SK-N-SH (cell line): ENCODE measurements at regions not wholly inside any gene's neighbourhood (a gene's known extent, or its start where the extent isn't known, plus 50 kb on each side); places are given as distances from the start of the nearest gene placed in this dataset.

Experiments used
- CTCF ChIA-PET: fragments of 300-600, 350-600 bp; formaldehyde crosslinking; extraction: SDS; loops from one replicate; lab custom pipeline; 2021; lab: Yijun Ruan, JAX
- POLR2A ChIA-PET: fragments of 350-600 bp; sonication (Branson Sonifier 250); formaldehyde crosslinking; extraction: SDS; loops from one replicate; lab custom pipeline; 2020; ENCODE audit warnings: antibody characterized with exemption, inconsistent platforms; lab: Yijun Ruan, JAX
- DNase-seq: peaks from one replicate; pipeline ENCODE4 v3.0.0; 2012
- H2AFZ ChIP-seq: fragments of 200-600 bp; sonication (generic); 2 replicates; pipeline ENCODE4 v1.8.1; 2016; ENCODE audit warnings: antibody characterized with exemption, mild to moderate bottlenecking, low read depth
- H3F3A ChIP-seq: fragments of 200-600 bp; sonication (generic); replicated peaks from 2 replicates; pipeline ENCODE3; 2016; ENCODE audit warnings: antibody characterized with exemption, mild to moderate bottlenecking; ENCODE audit not compliant: insufficient read depth
- H3K27ac ChIP-seq, 2 experiments: fragments of 200-500 bp in 1 of 2; fragments of 200-600 bp in 1 of 2; sonication (Bioruptor generic) in 1 of 2; sonication (generic), shearing (Covaris generic) in 1 of 2; 2 replicates each; pipeline versions ENCODE4 v1.5.1 to v1.6.1; 2014 to 2016; ENCODE audit warnings: low read depth in 2 of 2, inconsistent platforms in 1 of 2, low read length in 1 of 2, mild to moderate bottlenecking in 1 of 2, mixed read lengths in 1 of 2
- H3K27me3 ChIP-seq: fragments of 200-600 bp; sonication (generic), shearing (Covaris generic); 2 replicates; pipeline ENCODE4 v1.6.1; 2016; ENCODE audit warnings: mixed run types; ENCODE audit not compliant: insufficient read depth
- H3K36me3 ChIP-seq, 2 experiments: fragments of 200-500 bp in 1 of 2; fragments of 200-600 bp in 1 of 2; sonication (Bioruptor generic) in 1 of 2; sonication (generic) in 1 of 2; replicated peaks in 1 of 2; 2 replicates each; pipeline versions ENCODE3 to v1.5.1; 2014 to 2016; ENCODE audit warnings: low read length in 1 of 2, mild to moderate bottlenecking in 1 of 2; ENCODE audit not compliant: insufficient read depth in 2 of 2, control insufficient read depth in 1 of 2
- H3K4me1 ChIP-seq, 2 experiments: fragments of 200-500 bp in 1 of 2; fragments of 200-600 bp in 1 of 2; sonication (Bioruptor generic) in 1 of 2; sonication (generic), shearing (Covaris generic) in 1 of 2; 2 replicates each; pipeline versions ENCODE4 v1.5.1 to v1.6.1; 2014 to 2016; ENCODE audit warnings: low read depth in 1 of 2, low read length in 1 of 2, mixed run types in 1 of 2; ENCODE audit not compliant: insufficient read depth in 2 of 2, control insufficient read depth in 1 of 2
- H3K4me2 ChIP-seq: fragments of 200-600 bp; sonication (generic), shearing (Covaris generic); 2 replicates; pipeline ENCODE4 v1.6.1; 2017; ENCODE audit warnings: mixed run types
- H3K4me3 ChIP-seq, 2 experiments: fragments of 200-500 bp in 1 of 2; fragments of 200-600 bp in 1 of 2; sonication (Bioruptor generic) in 1 of 2; sonication (generic), shearing (Covaris generic) in 1 of 2; 2 replicates each; pipeline versions ENCODE4 v1.5.1 to v1.8.1; 2014 to 2016; ENCODE audit warnings: low read depth in 2 of 2, inconsistent platforms in 1 of 2, low read length in 1 of 2, mild to moderate bottlenecking in 1 of 2, mixed read lengths in 1 of 2, moderate library complexity in 1 of 2
- H3K79me2 ChIP-seq: fragments of 200-600 bp; sonication (generic); 2 replicates; pipeline ENCODE4 v1.8.1; 2017; ENCODE audit warnings: mild to moderate bottlenecking; ENCODE audit not compliant: insufficient read depth
- H3K9ac ChIP-seq: fragments of 200-600 bp; sonication (generic); 2 replicates; pipeline ENCODE4 v1.6.1; 2017; ENCODE audit warnings: mixed run types
- H3K9me2 ChIP-seq: fragments of 200-600 bp; sonication (generic); 2 replicates; pipeline ENCODE4 v1.6.1; 2017; ENCODE audit warnings: mixed run types
- H3K9me3 ChIP-seq: fragments of 200-600 bp; sonication (generic); 2 replicates; pipeline ENCODE4 v1.6.1; 2017; ENCODE audit warnings: mixed run types, mild to moderate bottlenecking, moderate library complexity
- H4K20me1 ChIP-seq: fragments of 200-600 bp; sonication (generic); 2 replicates; pipeline ENCODE4 v1.6.1; 2017; ENCODE audit warnings: mild to moderate bottlenecking, mixed run types; ENCODE audit not compliant: insufficient read depth
- CHD2 ChIP-seq: fragments of 150-350 bp; IDR thresholded peaks from 2 replicates; pipeline ENCODE4 v1.6.1; 2018; ENCODE audit warnings: low read length; ENCODE audit not compliant: partially characterized antibody
- EZH2phosphoT487 ChIP-seq: fragments of 200-600 bp; sonication (generic); IDR thresholded peaks from 2 replicates; pipeline ENCODE4 v1.6.1; 2017; ENCODE audit warnings: low read depth, mixed run types, mild to moderate bottlenecking, antibody characterized with exemption, moderate library complexity, borderline replicate concordance
- FOSL2 ChIP-seq: IDR thresholded peaks from 2 replicates; pipeline ENCODE4 v1.4.0; 2012; ENCODE audit warnings: low read depth, mild to moderate bottlenecking, moderate library complexity, borderline replicate concordance
- FOXJ3 ChIP-seq: sonication (generic); formaldehyde crosslinking; IDR thresholded peaks from 2 replicates; pipeline ENCODE4 v1.5.1; 2020; ENCODE audit warnings: mild to moderate bottlenecking, missing genetic modification reagents
- GABPA ChIP-seq: IDR thresholded peaks from 2 replicates; pipeline ENCODE4 v1.4.0; 2012; ENCODE audit warnings: low read depth, mild to moderate bottlenecking
- JUND ChIP-seq: IDR thresholded peaks from 2 replicates; pipeline ENCODE4 v1.4.0; 2012
- MEF2A ChIP-seq: IDR thresholded peaks from 2 replicates; pipeline ENCODE4 v1.4.0; 2012; ENCODE audit warnings: low read depth, borderline replicate concordance
- NFIC ChIP-seq: IDR thresholded peaks from 2 replicates; pipeline ENCODE4 v1.4.0; 2012; ENCODE audit warnings: borderline replicate concordance
- NRF1 ChIP-seq: IDR thresholded peaks from 2 replicates; pipeline ENCODE4 v1.6.1; 2012; ENCODE audit warnings: low read depth, mild to moderate bottlenecking, low read length
- POLR2AphosphoS5 ChIP-seq: IDR thresholded peaks from 2 replicates; pipeline ENCODE4 v1.6.1; 2012; ENCODE audit warnings: low read depth, low read length
- RAD21 ChIP-seq: IDR thresholded peaks from 2 replicates; pipeline ENCODE4 v1.6.1; 2012; ENCODE audit warnings: mild to moderate bottlenecking, low read length
- SMC3 ChIP-seq: IDR thresholded peaks from 2 replicates; pipeline ENCODE4 v1.6.1; 2012; ENCODE audit warnings: low read depth, low read length, improper control_type of control experiment
- TEAD4 ChIP-seq: IDR thresholded peaks from 2 replicates; pipeline ENCODE4 v1.4.0; 2012; ENCODE audit warnings: mild to moderate bottlenecking, borderline replicate concordance; ENCODE audit not compliant: insufficient read depth
- YY1 ChIP-seq: IDR thresholded peaks from 2 replicates; pipeline ENCODE4 v1.4.0; 2012; ENCODE audit warnings: low read depth, mild to moderate bottlenecking
- WGBS: methylation state at CpG from one replicate; pipeline ENCODE4 v1.1.6; 2017; ENCODE audit warnings: low lambda C conversion rate; 5-methylcytosine and 5-hydroxymethylcytosine counted together
- TF ChIP-seq, protein P1 (sequence below): fragments of 150-350 bp; IDR thresholded peaks from 2 replicates; pipeline ENCODE4 v1.6.1; 2017; ENCODE audit warnings: antibody characterized with exemption, low read length, low read depth, borderline replicate concordance
- TF ChIP-seq, protein P2 (sequence below): fragments of 200-600 bp; sonication (generic); IDR thresholded peaks from 2 replicates; pipeline ENCODE4 v1.6.1; 2017; ENCODE audit warnings: antibody characterized with exemption, mild to moderate bottlenecking, moderate library complexity
- TF ChIP-seq, protein P3 (sequence below): fragments of 150-350 bp; IDR thresholded peaks from 2 replicates; pipeline ENCODE4 v1.6.1; 2016; ENCODE audit warnings: mild to moderate bottlenecking, low read depth, low read length
- TF ChIP-seq, protein P4 (sequence below): IDR thresholded peaks from 2 replicates; pipeline ENCODE4 v1.4.0; 2012; ENCODE audit warnings: low read depth

DNA sequence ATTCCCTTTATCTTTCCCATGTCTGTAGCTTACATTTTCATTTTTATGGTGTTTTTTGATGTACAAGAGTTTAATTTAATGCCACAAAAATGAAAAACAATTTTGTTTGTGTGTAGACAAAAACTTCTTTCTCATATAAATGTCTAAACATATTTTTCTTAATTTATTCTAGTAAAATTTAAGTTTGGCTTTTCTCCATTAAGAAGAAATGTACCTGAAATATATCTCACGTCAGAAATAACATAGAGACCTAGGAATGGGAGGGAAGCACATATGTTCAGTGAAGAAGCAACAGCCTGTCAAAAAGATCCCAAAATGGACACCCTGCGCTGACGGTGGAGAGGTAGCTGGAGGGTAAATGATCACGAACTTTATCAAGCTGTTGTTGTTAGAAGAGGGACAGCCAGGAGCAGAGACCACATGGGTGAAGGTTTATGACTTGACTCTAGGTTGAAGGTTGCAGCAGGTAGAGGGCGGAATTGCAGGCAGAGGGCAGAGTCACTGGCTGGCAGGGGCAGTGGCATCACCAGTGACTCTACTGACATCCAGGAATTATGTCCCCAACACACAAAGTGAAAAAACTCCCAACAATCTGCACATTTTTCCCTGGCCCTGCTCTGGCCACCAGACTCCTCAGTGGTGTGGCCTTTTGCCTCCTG lies 225.9 kb upstream of the PRSS58 start:
- Histone ChIP-seq H3K9ac (no peak overlapping the region), H3K9me2 (no peaks in the 10 kb centered on the region), H3K27me3 (no peaks in the 10 kb centered on the region; the same call in 1 of the 2 replicates), H3K4me1 (peaks cover 0 to 3% of the 10 kb centered on the region in 2 experiments; a peak in 1 of 4 replicates), H4K20me1 (no peaks in the 10 kb centered on the region), H3F3A (no peaks in the 10 kb centered on the region), H3K9me3 (no peaks in the 10 kb centered on the region), H3K27ac (no peak overlapping the region), H3K4me2 (no peak overlapping the region), H2AFZ (no peak overlapping the region), H3K4me3 (no peak overlapping the region; a peak in 1 of 4 replicates), H3K79me2 (no peaks in the 10 kb centered on the region), H3K36me3 (no peaks in the 10 kb centered on the region)
- CTCF ChIA-PET = interaction anchor here (0.9 to 13.5 kb wide), 33 partner anchors 11 to 385 kb away, joined by 3 to 196 read pairs (median 4); no protein-coding TSS in a partner anchor
- TF ChIP-seq JUND (no peak), MEF2A (no peak)
- no peak for DNase-seq
- POLR2A ChIA-PET = no interaction called here
- WGBS = 37% methylated on average over 5 of the region's 5 CpGs

DNA sequence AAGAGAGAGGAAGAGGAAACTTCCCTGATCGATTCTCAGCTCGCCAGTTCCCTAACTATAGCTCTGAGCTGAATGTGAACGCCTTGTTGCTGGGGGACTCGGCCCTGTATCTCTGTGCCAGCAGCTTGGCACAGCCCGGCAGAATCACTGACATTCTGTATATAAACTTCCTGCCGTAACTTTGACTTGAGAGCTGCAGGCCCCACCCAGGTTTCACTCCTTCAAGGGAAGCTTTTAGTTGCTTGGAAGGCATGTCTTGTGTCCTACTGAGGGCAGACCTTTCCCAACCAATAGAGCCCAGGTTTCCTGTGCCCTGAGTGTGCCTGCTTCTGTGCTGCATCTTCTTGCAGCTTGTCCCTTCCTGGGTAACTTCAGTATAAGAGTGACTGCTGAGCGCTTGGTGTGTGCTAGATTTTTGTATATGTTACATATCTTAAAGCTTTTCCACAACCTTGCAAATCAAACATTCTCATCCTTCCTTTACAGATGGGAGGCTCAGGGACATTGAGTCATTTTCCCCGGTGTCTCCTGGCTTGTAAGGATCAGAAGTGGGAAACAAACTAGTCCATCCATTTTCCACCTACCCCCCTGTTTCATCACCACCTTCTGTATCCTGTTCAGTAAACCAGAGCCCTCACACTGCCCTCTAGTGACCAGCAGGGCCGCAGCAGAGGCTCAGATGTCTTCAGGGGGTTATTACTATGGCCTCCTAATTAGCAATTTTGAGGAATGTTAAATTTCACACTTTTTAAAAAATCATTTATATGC lies 225.2 kb upstream of the PRSS58 start:
- Histone ChIP-seq H3K4me3 (no peak overlapping the region; a peak in 1 of 4 replicates), H3K27ac (no peak overlapping the region), H3K9me3 (no peaks in the 10 kb centered on the region), H3K9ac (no peak overlapping the region), H3F3A (no peaks in the 10 kb centered on the region), H3K27me3 (no peaks in the 10 kb centered on the region; the same call in 1 of the 2 replicates), H3K4me2 (no peak overlapping the region), H3K79me2 (no peaks in the 10 kb centered on the region), H3K36me3 (no peaks in the 10 kb centered on the region), H2AFZ (no peak overlapping the region), H4K20me1 (no peaks in the 10 kb centered on the region), H3K4me1 (peaks cover 0 to 9% of the 10 kb centered on the region in 2 experiments; a peak in 2 of 4 replicates), H3K9me2 (no peaks in the 10 kb centered on the region)
- ChIA-PET POLR2A (no interaction called here), CTCF (interaction anchor here (0.7 to 13.5 kb wide), 45 partner anchors 8 to 385 kb away, joined by 3 to 196 read pairs (median 4); no protein-coding TSS in a partner anchor)
- peak; percentile 55 for DNase-seq
- WGBS = 75% methylated on average over 9 of the region's 9 CpGs
- no peak for TF ChIP-seq GABPA
- peak; percentile 84 for TF ChIP-seq SMC3
- TF ChIP-seq, protein P1, sequence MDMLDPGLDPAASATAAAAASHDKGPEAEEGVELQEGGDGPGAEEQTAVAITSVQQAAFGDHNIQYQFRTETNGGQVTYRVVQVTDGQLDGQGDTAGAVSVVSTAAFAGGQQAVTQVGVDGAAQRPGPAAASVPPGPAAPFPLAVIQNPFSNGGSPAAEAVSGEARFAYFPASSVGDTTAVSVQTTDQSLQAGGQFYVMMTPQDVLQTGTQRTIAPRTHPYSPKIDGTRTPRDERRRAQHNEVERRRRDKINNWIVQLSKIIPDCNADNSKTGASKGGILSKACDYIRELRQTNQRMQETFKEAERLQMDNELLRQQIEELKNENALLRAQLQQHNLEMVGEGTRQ = no peak
- peak; percentile 25; the same call in 1 of the 2 replicates for TF ChIP-seq NRF1
- TF ChIP-seq, protein P2, sequence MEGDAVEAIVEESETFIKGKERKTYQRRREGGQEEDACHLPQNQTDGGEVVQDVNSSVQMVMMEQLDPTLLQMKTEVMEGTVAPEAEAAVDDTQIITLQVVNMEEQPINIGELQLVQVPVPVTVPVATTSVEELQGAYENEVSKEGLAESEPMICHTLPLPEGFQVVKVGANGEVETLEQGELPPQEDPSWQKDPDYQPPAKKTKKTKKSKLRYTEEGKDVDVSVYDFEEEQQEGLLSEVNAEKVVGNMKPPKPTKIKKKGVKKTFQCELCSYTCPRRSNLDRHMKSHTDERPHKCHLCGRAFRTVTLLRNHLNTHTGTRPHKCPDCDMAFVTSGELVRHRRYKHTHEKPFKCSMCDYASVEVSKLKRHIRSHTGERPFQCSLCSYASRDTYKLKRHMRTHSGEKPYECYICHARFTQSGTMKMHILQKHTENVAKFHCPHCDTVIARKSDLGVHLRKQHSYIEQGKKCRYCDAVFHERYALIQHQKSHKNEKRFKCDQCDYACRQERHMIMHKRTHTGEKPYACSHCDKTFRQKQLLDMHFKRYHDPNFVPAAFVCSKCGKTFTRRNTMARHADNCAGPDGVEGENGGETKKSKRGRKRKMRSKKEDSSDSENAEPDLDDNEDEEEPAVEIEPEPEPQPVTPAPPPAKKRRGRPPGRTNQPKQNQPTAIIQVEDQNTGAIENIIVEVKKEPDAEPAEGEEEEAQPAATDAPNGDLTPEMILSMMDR = peak; percentile 98
- TF ChIP-seq NFIC = no peak
- TF ChIP-seq RAD21 = peak; percentile 65
- TF ChIP-seq, protein P3, sequence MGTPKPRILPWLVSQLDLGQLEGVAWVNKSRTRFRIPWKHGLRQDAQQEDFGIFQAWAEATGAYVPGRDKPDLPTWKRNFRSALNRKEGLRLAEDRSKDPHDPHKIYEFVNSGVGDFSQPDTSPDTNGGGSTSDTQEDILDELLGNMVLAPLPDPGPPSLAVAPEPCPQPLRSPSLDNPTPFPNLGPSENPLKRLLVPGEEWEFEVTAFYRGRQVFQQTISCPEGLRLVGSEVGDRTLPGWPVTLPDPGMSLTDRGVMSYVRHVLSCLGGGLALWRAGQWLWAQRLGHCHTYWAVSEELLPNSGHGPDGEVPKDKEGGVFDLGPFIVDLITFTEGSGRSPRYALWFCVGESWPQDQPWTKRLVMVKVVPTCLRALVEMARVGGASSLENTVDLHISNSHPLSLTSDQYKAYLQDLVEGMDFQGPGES = no peak
- no peak for TF ChIP-seq JUND
- no peak for TF ChIP-seq MEF2A
- TF ChIP-seq FOSL2 = no peak
- no peak for TF ChIP-seq EZH2phosphoT487
- TF ChIP-seq YY1 = no peak
- TF ChIP-seq, protein P4, sequence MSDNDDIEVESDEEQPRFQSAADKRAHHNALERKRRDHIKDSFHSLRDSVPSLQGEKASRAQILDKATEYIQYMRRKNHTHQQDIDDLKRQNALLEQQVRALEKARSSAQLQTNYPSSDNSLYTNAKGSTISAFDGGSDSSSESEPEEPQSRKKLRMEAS = no peak
- TF ChIP-seq POLR2AphosphoS5 = no peak
- TF ChIP-seq CHD2 = no peak
- TF ChIP-seq FOXJ3 = no peak
- TF ChIP-seq TEAD4 = no peak
